ENCODE measurements at regions not wholly inside any gene's neighbourhood (a gene's known extent, or its start where the extent isn't known, plus 50 kb on each side); places are given as distances from the start of the nearest gene placed in this dataset.
"Not testable (repeated sequence)": the region's sequence is repeated elsewhere in the genome, so short reads cannot be mapped to it uniquely, and the experiment has no call there.

DNA sequence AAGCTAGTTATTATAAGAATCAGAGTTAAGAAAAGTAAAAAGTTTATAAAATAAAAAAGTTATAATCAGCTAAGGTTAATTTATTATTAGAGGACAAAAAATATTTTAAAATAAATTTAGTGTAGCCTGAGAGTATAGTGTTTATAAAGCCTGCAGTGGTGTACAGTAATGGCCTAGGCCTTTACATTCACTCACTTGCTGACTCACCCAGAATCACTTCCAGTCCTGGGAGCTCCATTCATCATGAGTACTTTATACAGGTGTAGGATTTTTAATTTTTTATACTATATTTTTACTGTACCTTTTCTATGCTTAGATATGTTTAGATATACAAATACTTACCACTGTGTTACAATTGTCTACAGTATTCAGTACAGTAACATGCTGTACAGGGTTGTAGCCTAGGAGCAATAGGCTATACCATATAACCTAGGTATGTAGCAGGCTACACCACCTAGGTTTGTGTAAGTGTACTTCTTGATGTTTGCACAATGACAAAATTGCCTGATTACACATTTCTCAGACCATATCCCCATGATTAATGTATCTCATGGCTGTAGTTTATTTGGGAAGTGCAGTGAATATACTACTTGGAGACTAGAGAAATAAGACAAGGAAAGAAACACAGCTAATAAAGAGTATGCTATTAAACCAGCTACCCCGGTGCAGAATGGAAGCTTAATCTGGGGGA lies 101.9 kb upstream of the GALNT15 start:
- TF ChIP-seq, protein P1, sequence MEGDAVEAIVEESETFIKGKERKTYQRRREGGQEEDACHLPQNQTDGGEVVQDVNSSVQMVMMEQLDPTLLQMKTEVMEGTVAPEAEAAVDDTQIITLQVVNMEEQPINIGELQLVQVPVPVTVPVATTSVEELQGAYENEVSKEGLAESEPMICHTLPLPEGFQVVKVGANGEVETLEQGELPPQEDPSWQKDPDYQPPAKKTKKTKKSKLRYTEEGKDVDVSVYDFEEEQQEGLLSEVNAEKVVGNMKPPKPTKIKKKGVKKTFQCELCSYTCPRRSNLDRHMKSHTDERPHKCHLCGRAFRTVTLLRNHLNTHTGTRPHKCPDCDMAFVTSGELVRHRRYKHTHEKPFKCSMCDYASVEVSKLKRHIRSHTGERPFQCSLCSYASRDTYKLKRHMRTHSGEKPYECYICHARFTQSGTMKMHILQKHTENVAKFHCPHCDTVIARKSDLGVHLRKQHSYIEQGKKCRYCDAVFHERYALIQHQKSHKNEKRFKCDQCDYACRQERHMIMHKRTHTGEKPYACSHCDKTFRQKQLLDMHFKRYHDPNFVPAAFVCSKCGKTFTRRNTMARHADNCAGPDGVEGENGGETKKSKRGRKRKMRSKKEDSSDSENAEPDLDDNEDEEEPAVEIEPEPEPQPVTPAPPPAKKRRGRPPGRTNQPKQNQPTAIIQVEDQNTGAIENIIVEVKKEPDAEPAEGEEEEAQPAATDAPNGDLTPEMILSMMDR (IDR thresholded peaks at IDR 0.05) = no peak
- Mint-ChIP-seq H3K27me3 (ENCODE audit: low read depth in 3 of 3) (peaks cover 0 to 2% (median 0%) of the 10 kb centered on the region in 3 donors), H3K4me3 (no peak overlapping the region), H3K27ac (no peak overlapping the region), H3K36me3 (no peaks in the 10 kb centered on the region), H3K4me1 (no peaks in the 10 kb centered on the region), H3K9me3 (peaks cover 0 to 11% (median 5%) of the 10 kb centered on the region in 7 donors)
- Histone ChIP-seq H3K4me2 (replicated peaks; ENCODE audit: extremely low read depth, low read length, poor library complexity, severe bottlenecking) (no peak overlapping the region), H3K4me1 (ENCODE audit: control insufficient read depth in 1 of 2, insufficient read depth in 2 of 2, low read length in 2 of 2) (no peaks in the 10 kb centered on the region), H3K36me3 (replicated peaks in 1 of 2; ENCODE audit: control insufficient read depth in 1 of 2, insufficient read depth in 2 of 2, low read length in 2 of 2) (no peaks in the 10 kb centered on the region), H3K79me2 (ENCODE audit: insufficient read depth, low read length) (no peaks in the 10 kb centered on the region), H4K20me1 (ENCODE audit: insufficient read depth, low read length) (no peaks in the 10 kb centered on the region), H3K4me3 (replicated peaks in 1 of 3; ENCODE audit: low read depth in 2 of 3, low read length in 3 of 3) (no peak overlapping the region), H3K27me3 (ENCODE audit: control insufficient read depth in 2 of 2, insufficient read depth in 2 of 2, low read length in 2 of 2) (no peaks in the 10 kb centered on the region), H3K9me3 (replicated peaks in 1 of 2; ENCODE audit: control insufficient read depth in 1 of 2, insufficient read depth in 1 of 2, low read length in 2 of 2) (peaks cover 4 to 10% of the 10 kb centered on the region in 2 donors), H2AFZ (ENCODE audit: insufficient read depth, low read depth, low read length, poor library complexity, severe bottlenecking) (no peak overlapping the region), H3K27ac (ENCODE audit: low read depth in 1 of 2, low read length in 2 of 2) (no peak overlapping the region), H3K9ac (ENCODE audit: insufficient read depth, low read length, poor library complexity, severe bottlenecking) (no peak overlapping the region)
- 100% methylated on average over 1 of the region's 1 CpG for WGBS (ENCODE audit: insufficient coverage)
- no peak for DNase-seq
- intact Hi-C loops (cut with micrococcal nuclease) = no loop called here

DNA sequence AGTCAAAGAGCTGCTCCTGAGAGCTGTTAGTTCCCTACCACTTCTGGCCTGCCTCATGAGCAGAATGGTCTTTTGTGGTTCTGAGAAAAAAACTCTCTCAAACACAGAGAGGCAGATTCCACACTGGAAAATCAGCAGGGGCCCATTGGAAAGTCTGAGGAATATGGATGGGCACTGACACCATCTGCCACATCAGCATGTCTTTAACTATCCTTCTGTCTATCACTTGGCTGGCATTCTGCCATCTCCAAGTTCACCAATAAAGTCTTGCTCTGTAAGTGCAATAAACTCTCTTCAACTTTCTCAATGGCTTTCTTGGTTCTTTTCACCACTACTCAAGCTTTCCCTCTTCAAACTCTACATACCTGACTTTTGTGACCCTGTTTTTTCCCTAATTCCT lies 101.3 kb upstream of the GALNT15 start:
- H2AFZ ChIP-seq (ENCODE audit: insufficient read depth, low read depth, low read length, poor library complexity, severe bottlenecking) = no peak overlapping the region
- intact Hi-C loops (cut with micrococcal nuclease) = no loop called here

DNA sequence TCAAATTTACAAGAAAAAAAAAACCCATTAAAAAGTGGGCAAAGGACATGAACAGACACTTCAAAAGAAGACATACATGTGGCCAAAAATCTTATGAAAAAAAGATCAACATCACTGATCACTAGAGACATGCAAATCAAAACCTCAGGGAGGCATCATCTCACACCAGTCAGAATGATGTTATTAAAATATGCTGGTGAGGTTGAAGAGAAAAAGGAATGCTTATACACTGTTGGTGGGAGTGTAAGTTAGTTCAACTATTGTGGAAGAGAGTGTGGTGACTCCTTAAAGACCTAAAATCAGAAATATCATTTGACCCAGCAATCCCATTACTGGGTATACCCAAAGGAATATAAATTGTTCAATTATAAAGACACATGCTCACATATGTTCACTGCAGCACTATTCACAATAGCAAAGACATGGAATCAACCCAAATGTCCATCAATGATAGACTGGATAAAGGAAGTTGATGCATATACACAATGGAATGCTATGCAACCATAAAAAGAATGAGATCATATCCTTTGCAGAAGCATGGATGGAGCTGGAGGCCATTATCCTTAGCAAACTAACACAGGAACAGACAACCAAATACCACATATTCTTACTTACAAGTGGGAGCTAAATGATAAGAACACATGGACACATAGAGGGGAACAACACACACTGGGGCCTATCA lies 100.3 kb upstream of the GALNT15 start:
- H3K27me3 Mint-ChIP-seq (ENCODE audit: low read depth in 3 of 3); H4K20me1 ChIP-seq (ENCODE audit: insufficient read depth, low read length); H3K4me3 Mint-ChIP-seq; H3K4me1 Mint-ChIP-seq; H3K36me3 Mint-ChIP-seq; H2AFZ ChIP-seq (ENCODE audit: insufficient read depth, low read depth, low read length, poor library complexity, severe bottlenecking); H3K4me3 ChIP-seq (replicated peaks in 1 of 3; ENCODE audit: low read depth in 2 of 3, low read length in 3 of 3); H3K36me3 ChIP-seq (replicated peaks in 1 of 2; ENCODE audit: control insufficient read depth in 1 of 2, insufficient read depth in 2 of 2, low read length in 2 of 2); H3K27ac ChIP-seq (ENCODE audit: low read depth in 1 of 2, low read length in 2 of 2); H3K27ac Mint-ChIP-seq; H3K79me2 ChIP-seq (ENCODE audit: insufficient read depth, low read length); H3K4me1 ChIP-seq (ENCODE audit: control insufficient read depth in 1 of 2, insufficient read depth in 2 of 2, low read length in 2 of 2); H3K9ac ChIP-seq (ENCODE audit: insufficient read depth, low read length, poor library complexity, severe bottlenecking); H3K27me3 ChIP-seq (ENCODE audit: control insufficient read depth in 2 of 2, insufficient read depth in 2 of 2, low read length in 2 of 2); H3K4me2 ChIP-seq (replicated peaks; ENCODE audit: extremely low read depth, low read length, poor library complexity, severe bottlenecking); intact Hi-C loops (cut with micrococcal nuclease); DNase-seq: not testable (repeated sequence)
- H3K9me3 ChIP-seq (replicated peaks in 1 of 2; ENCODE audit: control insufficient read depth in 1 of 2, insufficient read depth in 1 of 2, low read length in 2 of 2) = peaks cover 4 to 11% of the 10 kb centered on the region in 2 donors
- H3K9me3 Mint-ChIP-seq = peaks cover 0 to 15% (median 6%) of the 10 kb centered on the region in 7 donors

More for the DNA sequence above, 101.3 kb upstream of the GALNT15 start:
- Mint-ChIP-seq H3K36me3 (no peaks in the 10 kb centered on the region), H3K27ac (no peak overlapping the region), H3K4me1 (no peaks in the 10 kb centered on the region), H3K27me3 (ENCODE audit: low read depth in 3 of 3) (peaks cover 0 to under 1% (median 0%) of the 10 kb centered on the region in 3 donors), H3K9me3 (peaks cover 0 to 15% (median 6%) of the 10 kb centered on the region in 7 donors), H3K4me3 (no peak overlapping the region)
- H3K36me3 ChIP-seq (replicated peaks in 1 of 2; ENCODE audit: control insufficient read depth in 1 of 2, insufficient read depth in 2 of 2, low read length in 2 of 2) = no peaks in the 10 kb centered on the region
- no peaks in the 10 kb centered on the region for H4K20me1 ChIP-seq (ENCODE audit: insufficient read depth, low read length)
- no peak overlapping the region for H3K9ac ChIP-seq (ENCODE audit: insufficient read depth, low read length, poor library complexity, severe bottlenecking)
- H3K27ac ChIP-seq (ENCODE audit: low read depth in 1 of 2, low read length in 2 of 2) = no peak overlapping the region
- no peaks in the 10 kb centered on the region for H3K4me1 ChIP-seq (ENCODE audit: control insufficient read depth in 1 of 2, insufficient read depth in 2 of 2, low read length in 2 of 2)
- TF ChIP-seq, protein P1 (IDR thresholded peaks at IDR 0.05) = no peak
- DNase-seq = no peak
- no peak overlapping the region for H3K4me2 ChIP-seq (replicated peaks; ENCODE audit: extremely low read depth, low read length, poor library complexity, severe bottlenecking)
- no peak overlapping the region for H3K4me3 ChIP-seq (replicated peaks in 1 of 3; ENCODE audit: low read depth in 2 of 3, low read length in 3 of 3)
- H3K27me3 ChIP-seq (ENCODE audit: control insufficient read depth in 2 of 2, insufficient read depth in 2 of 2, low read length in 2 of 2) = no peaks in the 10 kb centered on the region
- peaks cover 4 to 11% of the 10 kb centered on the region in 2 donors for H3K9me3 ChIP-seq (replicated peaks in 1 of 2; ENCODE audit: control insufficient read depth in 1 of 2, insufficient read depth in 1 of 2, low read length in 2 of 2)
- H3K79me2 ChIP-seq (ENCODE audit: insufficient read depth, low read length) = no peaks in the 10 kb centered on the region

All from CD14-positive monocyte (primary cell).